ENCODE measurements at regions not wholly inside any gene's neighbourhood (a gene's known extent, or its start where the extent isn't known, plus 50 kb on each side); places are given as distances from the start of the nearest gene placed in this dataset.

DNA sequence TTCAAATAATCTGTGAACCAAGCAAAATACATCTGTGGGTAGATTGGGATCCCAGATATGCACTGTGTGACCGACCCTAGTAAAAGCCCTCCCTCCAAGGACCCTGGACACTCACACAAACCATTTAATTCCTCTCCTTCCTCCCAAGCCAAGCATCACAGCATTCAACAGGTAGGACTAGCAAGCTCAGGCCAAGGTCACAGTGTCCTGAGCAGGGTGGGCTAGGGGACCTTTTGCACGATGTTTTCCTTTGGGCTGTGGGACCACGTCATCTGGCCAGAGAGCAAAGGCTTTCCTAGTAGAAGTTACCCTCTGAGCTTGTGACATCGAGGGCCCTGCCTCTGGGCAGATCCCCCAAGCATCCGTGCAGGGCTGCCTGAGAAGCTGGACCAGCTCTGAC is 297.6 kb upstream of the ZNF507 start:
- TF ChIP-seq, protein P1, sequence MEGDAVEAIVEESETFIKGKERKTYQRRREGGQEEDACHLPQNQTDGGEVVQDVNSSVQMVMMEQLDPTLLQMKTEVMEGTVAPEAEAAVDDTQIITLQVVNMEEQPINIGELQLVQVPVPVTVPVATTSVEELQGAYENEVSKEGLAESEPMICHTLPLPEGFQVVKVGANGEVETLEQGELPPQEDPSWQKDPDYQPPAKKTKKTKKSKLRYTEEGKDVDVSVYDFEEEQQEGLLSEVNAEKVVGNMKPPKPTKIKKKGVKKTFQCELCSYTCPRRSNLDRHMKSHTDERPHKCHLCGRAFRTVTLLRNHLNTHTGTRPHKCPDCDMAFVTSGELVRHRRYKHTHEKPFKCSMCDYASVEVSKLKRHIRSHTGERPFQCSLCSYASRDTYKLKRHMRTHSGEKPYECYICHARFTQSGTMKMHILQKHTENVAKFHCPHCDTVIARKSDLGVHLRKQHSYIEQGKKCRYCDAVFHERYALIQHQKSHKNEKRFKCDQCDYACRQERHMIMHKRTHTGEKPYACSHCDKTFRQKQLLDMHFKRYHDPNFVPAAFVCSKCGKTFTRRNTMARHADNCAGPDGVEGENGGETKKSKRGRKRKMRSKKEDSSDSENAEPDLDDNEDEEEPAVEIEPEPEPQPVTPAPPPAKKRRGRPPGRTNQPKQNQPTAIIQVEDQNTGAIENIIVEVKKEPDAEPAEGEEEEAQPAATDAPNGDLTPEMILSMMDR (IDR thresholded peaks at IDR 0.05): no peak
- no peak for TF ChIP-seq POLR2A (IDR thresholded peaks at IDR 0.05)
